ENCODE measurements at regions not wholly inside any gene's neighbourhood (a gene's known extent, or its start where the extent isn't known, plus 50 kb on each side); places are given as distances from the start of the nearest gene placed in this dataset.

DNA sequence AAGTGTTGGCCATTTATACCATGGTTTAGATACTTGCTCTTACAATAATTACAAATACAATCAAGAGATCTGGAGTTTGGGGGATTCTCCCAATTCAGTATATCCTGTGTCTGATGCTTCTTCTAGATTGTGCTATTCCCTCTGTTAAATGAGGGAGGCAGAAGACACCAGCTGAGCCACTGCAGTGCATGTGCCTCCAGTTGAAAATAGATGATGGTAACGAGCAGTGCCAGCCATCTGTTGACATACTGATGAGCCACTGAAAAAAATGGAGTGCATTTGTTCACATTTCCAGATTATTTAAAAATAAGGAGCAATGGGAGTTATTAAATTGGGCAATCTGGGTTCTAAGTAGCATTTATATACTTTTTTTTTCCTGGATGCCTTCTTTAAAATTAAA, 1428.0 kb upstream of the TENM4 start:
- TF ChIP-seq, protein P1, sequence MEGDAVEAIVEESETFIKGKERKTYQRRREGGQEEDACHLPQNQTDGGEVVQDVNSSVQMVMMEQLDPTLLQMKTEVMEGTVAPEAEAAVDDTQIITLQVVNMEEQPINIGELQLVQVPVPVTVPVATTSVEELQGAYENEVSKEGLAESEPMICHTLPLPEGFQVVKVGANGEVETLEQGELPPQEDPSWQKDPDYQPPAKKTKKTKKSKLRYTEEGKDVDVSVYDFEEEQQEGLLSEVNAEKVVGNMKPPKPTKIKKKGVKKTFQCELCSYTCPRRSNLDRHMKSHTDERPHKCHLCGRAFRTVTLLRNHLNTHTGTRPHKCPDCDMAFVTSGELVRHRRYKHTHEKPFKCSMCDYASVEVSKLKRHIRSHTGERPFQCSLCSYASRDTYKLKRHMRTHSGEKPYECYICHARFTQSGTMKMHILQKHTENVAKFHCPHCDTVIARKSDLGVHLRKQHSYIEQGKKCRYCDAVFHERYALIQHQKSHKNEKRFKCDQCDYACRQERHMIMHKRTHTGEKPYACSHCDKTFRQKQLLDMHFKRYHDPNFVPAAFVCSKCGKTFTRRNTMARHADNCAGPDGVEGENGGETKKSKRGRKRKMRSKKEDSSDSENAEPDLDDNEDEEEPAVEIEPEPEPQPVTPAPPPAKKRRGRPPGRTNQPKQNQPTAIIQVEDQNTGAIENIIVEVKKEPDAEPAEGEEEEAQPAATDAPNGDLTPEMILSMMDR (IDR thresholded peaks at IDR 0.05; ENCODE audit: poor library complexity), result no peak
- TF ChIP-seq EZH2 (IDR thresholded peaks at IDR 0.05; ENCODE audit: borderline replicate concordance), result no peak
